Cardiac fibroblast (primary cell): ENCODE measurements at regions not wholly inside any gene's neighbourhood (a gene's known extent, or its start where the extent isn't known, plus 50 kb on each side); places are given as distances from the start of the nearest gene placed in this dataset.

Experiments used
- DNase-seq, 2 donors: peaks; one replicate each; pipeline versions ENCODE4 v3.0.0 to v3.0.0-alpha.2; 2010; ENCODE audit warnings: low read depth in 2 of 2
- H3K4me3 ChIP-seq, 2 donors: replicated peaks in 1 of 2; 1 replicate in 1 of 2; 2 replicates in 1 of 2; pipeline ENCODE4 v1.5.1; 2011; ENCODE audit warnings: low read depth in 2 of 2, low read length in 2 of 2, mild to moderate bottlenecking in 2 of 2, moderate library complexity in 1 of 2
- CTCF ChIP-seq: IDR thresholded peaks from one replicate; pipeline ENCODE4 v1.5.1; 2011; ENCODE audit warnings: low read depth, mild to moderate bottlenecking, low read length, inconsistent platforms

- TF ChIP-seq CTCF, result no peak
- no peak overlapping the region for H3K4me3 ChIP-seq
- DNase-seq, result peak; percentile 10 to 45
Measured at GRCh38 chr13:46983881-46984280, 87.0 kb upstream of the HTR2A start.

GRCh38 chr13:46982856-46983582 is 86.2 kb upstream of the HTR2A start:
- no peak overlapping the region for H3K4me3 ChIP-seq
- no peak for DNase-seq
- TF ChIP-seq CTCF, result no peak

GRCh38 chr13:46975173-46975572 is 78.3 kb upstream of the HTR2A start:
- no peak overlapping the region for H3K4me3 ChIP-seq
- TF ChIP-seq CTCF, result no peak
- DNase-seq, result no peak

- H3K4me3 ChIP-seq, result no peak overlapping the region
- no peak for TF ChIP-seq CTCF
- no peak for DNase-seq
Measured at GRCh38 chr13:46968450-46968849, 71.6 kb upstream of the HTR2A start.

- H3K4me3 ChIP-seq, result no peak overlapping the region
- no peak for TF ChIP-seq CTCF
- DNase-seq, result peak; percentile 39 to 69
Measured at GRCh38 chr13:46964789-46965527, 68.1 kb upstream of the HTR2A start.

- TF ChIP-seq CTCF, result no peak
- DNase-seq, result peak in 1 of 2 donors; percentile 3
Measured at GRCh38 chr13:46963904-46964303, 67.1 kb upstream of the HTR2A start.

More at GRCh38 chr13:46963904-46964303, 67.1 kb upstream of the HTR2A start:
- H3K4me3 ChIP-seq, result no peak overlapping the region
